Muscle layer of duodenum (tissue), 2 donors: ENCODE measurements at regions not wholly inside any gene's neighbourhood (a gene's known extent, or its start where the extent isn't known, plus 50 kb on each side); places are given as distances from the start of the nearest gene placed in this dataset.

ENCODE experiments used
- H3K27ac ChIP-seq: one replicate; pipeline ENCODE4 v1.7.0; 2013; ENCODE audit warnings: mild to moderate bottlenecking, low read length
- H3K27me3 ChIP-seq: one replicate; pipeline ENCODE4 v1.7.0; 2013; ENCODE audit warnings: low read depth, mild to moderate bottlenecking, control low read depth, low read length
- H3K36me3 ChIP-seq, 2 donors: one replicate each; pipeline ENCODE4 v1.7.0; 2013; ENCODE audit warnings: low read length in 2 of 2, control low read depth in 1 of 2, mild to moderate bottlenecking in 1 of 2; ENCODE audit not compliant: insufficient read depth in 2 of 2, control insufficient read depth in 1 of 2
- H3K4me1 ChIP-seq, 2 donors: one replicate each; pipeline ENCODE4 v1.7.0; 2013; ENCODE audit warnings: low read length in 2 of 2, mild to moderate bottlenecking in 2 of 2, control low read depth in 1 of 2, moderate library complexity in 1 of 2; ENCODE audit not compliant: insufficient read depth in 2 of 2, control insufficient read depth in 1 of 2
- H3K4me3 ChIP-seq, 2 donors: one replicate each; pipeline ENCODE4 v1.7.0; 2013; ENCODE audit warnings: low read length in 2 of 2, low read depth in 1 of 2, mild to moderate bottlenecking in 1 of 2
- H3K9me3 ChIP-seq, 2 donors: one replicate each; pipeline ENCODE4 v1.7.0; 2013; ENCODE audit warnings: low read length in 2 of 2, control low read depth in 1 of 2, mild to moderate bottlenecking in 1 of 2; ENCODE audit not compliant: control insufficient read depth in 1 of 2
- donor health status: healthy.

DNA sequence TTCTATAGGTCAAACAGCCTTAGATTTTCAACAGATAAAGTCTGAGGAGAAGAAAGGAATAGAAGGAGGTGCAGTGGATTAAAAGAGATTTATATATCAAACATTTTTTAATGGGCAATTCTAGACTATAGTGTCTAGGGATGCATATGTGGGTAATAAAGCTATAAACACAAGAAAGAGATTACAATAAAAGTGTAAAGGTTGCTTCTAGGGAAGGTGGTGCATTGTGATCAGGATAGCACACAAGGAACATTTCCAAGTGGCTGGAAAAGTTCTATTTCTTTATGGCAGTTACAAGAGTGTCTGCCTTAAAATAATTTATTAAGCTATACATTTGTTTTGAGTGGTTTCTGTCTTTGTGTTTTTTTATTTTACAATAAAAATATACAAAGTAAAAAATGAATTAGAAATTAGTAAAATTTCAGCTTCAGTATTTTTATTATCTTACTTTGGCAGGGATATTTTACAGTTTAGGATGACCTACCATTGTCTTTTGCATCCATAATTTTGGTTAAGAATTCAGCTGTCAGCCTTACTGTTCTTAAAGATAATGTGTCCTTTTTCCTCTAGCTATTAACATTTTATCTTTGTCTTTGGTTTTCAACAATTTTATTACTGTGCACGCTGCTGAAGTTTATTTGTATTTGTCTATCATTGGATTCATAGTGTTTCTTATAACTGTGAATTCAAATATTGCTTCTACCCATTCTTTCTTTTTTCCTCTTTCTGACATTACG lies 221.8 kb downstream of the LACC1 start:
- H3K27me3 ChIP-seq, result no peaks in the 10 kb centered on the region
- peaks cover under 1 to 6% of the 10 kb centered on the region in 2 donors for H3K4me1 ChIP-seq
- H3K9me3 ChIP-seq, result no peaks in the 10 kb centered on the region
- no peak overlapping the region for H3K4me3 ChIP-seq
- no peaks in the 10 kb centered on the region for H3K36me3 ChIP-seq
- H3K27ac ChIP-seq, result no peak overlapping the region

GRCh38 chr13:44103429-44104196 lies 223.9 kb downstream of the LACC1 start:
- Histone ChIP-seq H3K36me3 (no peaks in the 10 kb centered on the region), H3K27me3 (no peaks in the 10 kb centered on the region), H3K4me1 (peaks cover 3 to 8% of the 10 kb centered on the region in 2 donors), H3K4me3 (no peak overlapping the region), H3K9me3 (no peaks in the 10 kb centered on the region), H3K27ac (no peak overlapping the region)

- Histone ChIP-seq H3K9me3 (no peaks in the 10 kb centered on the region), H3K27me3 (no peaks in the 10 kb centered on the region), H3K4me3 (no peak overlapping the region), H3K36me3 (no peaks in the 10 kb centered on the region), H3K4me1 (peaks cover 3 to 8% of the 10 kb centered on the region in 2 donors), H3K27ac (no peak overlapping the region)
These were observed 224.4 kb downstream of the LACC1 start for GRCh38 chr13:44104197-44104490.

- Histone ChIP-seq H3K27ac (no peak overlapping the region), H3K27me3 (no peaks in the 10 kb centered on the region), H3K36me3 (no peaks in the 10 kb centered on the region), H3K4me1 (peaks cover 3 to 8% of the 10 kb centered on the region in 2 donors), H3K9me3 (no peaks in the 10 kb centered on the region), H3K4me3 (no peak overlapping the region)
These were observed 225.3 kb downstream of the LACC1 start for GRCh38 chr13:44104969-44105368.

- Histone ChIP-seq H3K9me3 (no peaks in the 10 kb centered on the region), H3K4me1 (peaks cover 3 to 8% of the 10 kb centered on the region in 2 donors), H3K27ac (no peak overlapping the region), H3K36me3 (no peaks in the 10 kb centered on the region), H3K27me3 (no peaks in the 10 kb centered on the region), H3K4me3 (no peak overlapping the region)
These were observed 226.8 kb downstream of the LACC1 start for GRCh38 chr13:44106266-44107152.

GRCh38 chr13:44107357-44108121 lies 227.8 kb downstream of the LACC1 start:
- Histone ChIP-seq H3K27ac (no peak overlapping the region), H3K27me3 (no peaks in the 10 kb centered on the region), H3K36me3 (no peaks in the 10 kb centered on the region), H3K4me1 (peaks cover 3 to 8% of the 10 kb centered on the region in 2 donors), H3K4me3 (no peak overlapping the region), H3K9me3 (no peaks in the 10 kb centered on the region)

GRCh38 chr13:44108331-44108858 lies 228.7 kb downstream of the LACC1 start:
- peaks cover 3 to 8% of the 10 kb centered on the region in 2 donors for H3K4me1 ChIP-seq
- no peak overlapping the region for H3K27ac ChIP-seq
- no peaks in the 10 kb centered on the region for H3K36me3 ChIP-seq
- no peak overlapping the region for H3K4me3 ChIP-seq
- H3K9me3 ChIP-seq, result no peaks in the 10 kb centered on the region
- H3K27me3 ChIP-seq, result no peaks in the 10 kb centered on the region

GRCh38 chr13:44110091-44110621 lies 230.5 kb downstream of the LACC1 start:
- Histone ChIP-seq H3K4me3 (no peak overlapping the region), H3K27me3 (no peaks in the 10 kb centered on the region), H3K4me1 (peaks cover 3 to 8% of the 10 kb centered on the region in 2 donors), H3K36me3 (no peaks in the 10 kb centered on the region), H3K27ac (no peak overlapping the region), H3K9me3 (no peaks in the 10 kb centered on the region)

DNA sequence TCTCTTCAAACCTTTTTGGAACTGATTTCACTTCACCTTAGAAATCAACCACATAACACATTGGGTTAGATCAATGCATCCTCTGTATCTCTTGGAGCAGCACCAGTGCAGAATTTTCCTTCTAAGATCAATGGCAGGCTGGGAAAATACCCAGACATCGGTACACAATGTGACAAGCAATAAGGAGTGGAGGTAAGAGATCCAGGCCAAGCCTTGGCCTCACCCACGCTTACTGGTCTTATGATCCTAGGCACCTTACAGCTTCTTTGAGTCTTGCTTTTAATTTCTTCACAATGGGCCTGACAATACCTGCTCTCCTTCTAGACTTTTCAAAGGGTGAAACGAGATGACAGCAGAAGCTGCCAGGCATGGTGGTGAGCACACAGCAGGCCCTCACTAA lies 232.0 kb downstream of the LACC1 start:
- peaks cover 0 to under 1% of the 10 kb centered on the region in 2 donors for H3K4me1 ChIP-seq
- no peaks in the 10 kb centered on the region for H3K9me3 ChIP-seq
- no peaks in the 10 kb centered on the region for H3K36me3 ChIP-seq
- no peak overlapping the region for H3K27ac ChIP-seq
- no peaks in the 10 kb centered on the region for H3K27me3 ChIP-seq
- no peak overlapping the region for H3K4me3 ChIP-seq

DNA sequence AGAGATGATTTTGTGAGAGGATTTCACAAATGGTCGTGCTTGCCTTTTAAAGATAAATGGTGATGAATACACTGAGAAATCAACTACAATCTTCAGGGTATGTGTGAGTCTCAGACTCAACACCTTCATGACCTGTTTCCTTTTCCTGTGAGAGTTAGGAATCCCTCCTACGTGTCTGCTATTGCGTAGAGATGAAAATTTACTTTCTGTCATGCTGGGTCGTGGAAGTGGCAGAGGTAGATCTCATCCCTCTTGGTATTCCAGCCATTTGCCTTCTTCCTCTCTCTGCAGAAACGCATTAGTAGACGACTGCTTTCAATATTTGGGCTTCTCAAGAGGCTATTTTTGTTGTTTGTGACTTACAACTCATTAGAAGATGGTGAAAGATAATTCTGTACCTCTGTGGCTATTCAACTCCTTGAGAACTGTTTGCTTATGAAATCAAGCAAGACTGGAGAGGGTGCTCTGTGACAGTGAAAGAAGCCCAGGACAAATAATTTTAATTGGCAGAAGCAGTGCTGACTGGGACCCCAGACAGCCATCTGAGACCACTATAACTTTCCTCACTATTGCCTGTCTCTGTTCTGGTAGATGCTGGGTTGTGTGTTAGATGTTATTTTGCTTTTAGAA lies 233.1 kb downstream of the LACC1 start:
- H3K27me3 ChIP-seq, result no peaks in the 10 kb centered on the region
- H3K4me3 ChIP-seq, result no peak overlapping the region
- no peaks in the 10 kb centered on the region for H3K36me3 ChIP-seq
- H3K4me1 ChIP-seq, result no peaks in the 10 kb centered on the region
- H3K27ac ChIP-seq, result no peak overlapping the region
- H3K9me3 ChIP-seq, result no peaks in the 10 kb centered on the region
